ENCODE measurements at regions not wholly inside any gene's neighbourhood (a gene's known extent, or its start where the extent isn't known, plus 50 kb on each side); places are given as distances from the start of the nearest gene placed in this dataset.
A peak's percentile ranks its signal among the peaks of the same experiment; 100 is the strongest.

DNA sequence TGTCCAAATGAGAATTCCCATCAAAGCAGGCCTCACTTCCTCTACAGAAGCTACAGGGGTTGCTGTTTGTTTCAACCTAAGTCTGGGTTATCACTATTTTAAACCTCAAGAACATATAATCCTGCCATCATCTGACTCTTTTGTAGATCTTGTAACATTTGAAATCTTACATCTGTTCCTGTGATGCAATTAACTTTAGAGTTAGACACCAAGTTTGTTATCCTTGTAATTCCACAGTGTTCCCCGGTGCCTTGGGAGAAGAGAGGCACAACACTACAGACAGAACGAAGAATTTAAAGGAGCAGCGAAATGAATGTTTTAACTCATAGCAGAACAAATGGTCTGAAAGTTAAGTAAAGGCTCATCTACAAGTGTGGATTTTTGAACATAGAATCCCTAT is 116.1 kb downstream of the UCHL5 start:
- FAIRE-seq (no peak), DNase-seq (ENCODE audit: insufficient read length, low spot score) (no peak)

DNA sequence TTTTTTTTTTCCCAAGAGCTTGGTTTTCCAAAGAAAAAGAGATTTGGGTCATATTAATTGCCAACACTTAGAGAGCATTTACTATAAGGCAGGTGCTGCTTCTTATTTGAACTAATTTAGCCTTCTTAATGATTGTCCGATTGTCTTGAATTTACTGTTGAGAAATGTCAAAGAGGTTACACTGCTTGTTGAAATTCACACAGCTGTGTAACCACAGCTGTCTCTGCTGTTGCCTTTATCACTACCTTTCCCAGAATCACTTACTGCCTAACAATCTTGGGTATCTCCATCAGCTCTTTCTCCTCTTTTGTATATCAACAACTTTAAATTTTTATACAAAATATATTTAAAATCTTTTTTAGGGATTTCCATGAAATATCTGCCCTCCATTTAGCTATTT is 115.6 kb downstream of the UCHL5 start:
- FAIRE-seq = no peak
- DNase-seq (ENCODE audit: insufficient read length, low spot score) = no peak

DNA sequence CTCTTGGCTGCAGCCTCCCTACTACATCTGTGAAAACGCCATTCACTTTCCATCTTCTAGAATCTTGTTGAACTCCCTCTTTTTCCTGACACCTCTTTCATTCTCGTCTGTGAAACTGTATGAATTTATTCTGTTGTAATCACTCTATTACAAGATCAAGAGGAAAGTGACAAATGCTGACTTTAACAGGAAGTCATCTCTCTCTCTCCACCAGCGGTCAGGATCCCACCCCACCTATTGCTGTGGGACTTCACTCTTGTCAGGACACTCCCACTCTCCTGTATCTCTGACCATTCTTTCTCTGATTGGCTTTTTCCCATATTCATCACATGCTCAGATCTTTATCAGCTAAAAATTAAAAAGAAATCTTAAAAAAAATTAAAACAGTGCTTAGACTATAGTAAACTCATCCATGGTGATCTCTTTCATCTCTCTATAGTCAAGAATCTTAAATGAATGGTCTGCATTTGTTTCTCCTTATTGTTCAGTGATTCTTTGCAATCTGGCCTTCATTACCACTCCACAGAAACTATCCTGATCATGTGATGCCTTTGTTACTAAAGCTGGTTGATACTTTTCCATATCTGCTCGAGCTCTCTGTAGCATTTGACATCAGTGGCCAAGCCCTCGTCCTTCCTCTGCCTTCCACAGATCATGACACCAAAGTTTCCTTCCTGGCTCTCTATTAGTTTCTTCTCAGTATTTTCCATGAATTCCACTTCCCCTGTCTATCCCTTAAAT is 113.6 kb downstream of the UCHL5 start:
- DNase-seq (ENCODE audit: insufficient read length, low spot score) (no peak), FAIRE-seq (no peak)

DNA sequence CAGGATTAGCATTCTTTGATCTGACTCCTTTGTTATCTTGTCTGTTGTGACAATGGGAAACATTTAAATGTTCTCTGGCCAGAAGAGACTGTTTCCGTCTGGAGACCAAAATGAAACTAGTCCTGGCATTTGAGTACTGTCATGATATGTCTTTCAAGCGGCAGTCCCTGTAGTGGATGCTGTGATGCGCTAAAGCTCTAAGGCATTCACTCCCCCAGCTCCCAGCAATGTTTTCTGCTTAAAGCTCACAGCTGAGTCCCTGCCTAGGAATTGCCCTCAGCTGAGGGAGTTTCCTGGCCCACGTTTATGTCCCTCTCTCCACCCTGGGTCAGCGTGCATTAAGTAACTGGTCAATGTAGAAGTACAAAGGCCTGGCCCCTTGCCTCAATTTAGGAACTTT is 109.4 kb downstream of the UCHL5 start:
- no peak for FAIRE-seq
- no peak for DNase-seq (ENCODE audit: insufficient read length, low spot score)

DNA sequence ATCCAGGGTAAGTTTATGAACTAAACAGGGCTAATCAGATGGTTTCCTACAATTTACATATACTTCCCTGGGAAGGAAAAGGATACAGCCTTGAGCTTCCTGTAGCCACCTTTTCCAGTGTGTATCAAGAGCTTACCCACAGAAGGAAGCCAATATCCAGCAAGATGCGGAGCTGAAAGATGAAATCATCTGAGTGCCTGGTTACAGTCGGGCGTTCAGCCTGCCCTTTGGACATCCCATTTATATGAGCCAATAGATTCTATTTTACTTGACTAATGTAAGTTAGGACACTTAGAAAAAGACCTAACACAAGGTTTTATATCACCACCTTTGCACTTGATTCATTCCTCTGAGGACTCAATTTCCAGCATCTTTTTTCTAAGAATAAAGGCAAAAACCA is 108.2 kb downstream of the UCHL5 start:
- no peak for FAIRE-seq
- no peak for DNase-seq (ENCODE audit: insufficient read length, low spot score)

DNA sequence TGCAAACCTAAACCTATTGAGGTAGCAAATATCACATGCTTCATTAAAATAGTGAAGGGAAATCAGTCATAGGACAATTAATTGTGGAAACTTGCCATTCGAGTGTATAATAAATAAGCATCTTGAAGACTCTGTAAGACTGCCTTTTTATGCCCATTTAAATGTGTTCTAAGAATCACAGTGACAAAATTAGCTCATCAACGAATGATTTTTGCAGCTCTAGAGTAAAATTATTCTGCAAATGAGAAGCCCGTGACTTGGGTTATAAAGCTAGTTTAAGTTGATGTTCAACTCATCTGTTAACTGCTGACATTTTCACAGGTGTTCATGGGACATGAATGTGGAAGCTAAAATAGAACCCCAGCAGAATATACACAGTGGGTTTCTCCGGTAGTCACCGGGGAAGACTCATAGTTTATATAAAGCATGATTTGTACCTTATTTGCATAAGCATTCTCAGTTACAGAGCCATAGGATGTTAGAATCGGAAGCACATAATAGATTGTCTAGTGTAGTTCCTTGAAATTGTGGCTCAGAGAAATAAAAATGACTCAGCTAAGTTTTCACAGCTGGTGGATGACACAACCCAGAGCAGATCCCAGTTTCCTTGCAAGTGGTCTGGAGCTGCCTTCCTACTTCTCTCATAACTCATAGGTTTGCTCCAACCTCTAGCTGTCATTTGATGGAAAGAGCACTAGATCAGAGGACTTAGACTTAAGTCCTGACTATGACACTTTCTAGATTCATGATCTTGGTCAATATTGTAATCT is 107.3 kb downstream of the UCHL5 start:
- peak; percentile 44 for DNase-seq (ENCODE audit: insufficient read length, low spot score)
- FAIRE-seq = no peak

DNA sequence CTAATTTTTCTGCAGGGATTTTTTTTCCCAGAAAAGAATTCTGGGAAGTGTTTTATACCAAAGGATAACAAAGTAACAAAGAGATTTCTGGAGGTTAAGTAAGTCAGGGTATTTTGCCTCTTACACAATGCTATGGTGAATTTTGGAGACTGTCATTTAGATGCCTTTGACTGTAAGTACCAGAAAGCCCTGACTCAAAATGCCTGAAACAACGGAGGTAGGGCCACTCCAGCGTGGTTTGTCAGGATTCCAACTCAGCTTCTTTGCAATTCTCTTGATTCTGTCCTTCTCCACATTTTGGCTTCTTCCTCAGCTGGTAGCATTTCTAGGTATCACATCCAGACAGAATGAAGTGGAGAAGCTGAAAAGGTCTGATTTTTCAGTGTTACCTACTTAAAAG is 106.5 kb downstream of the UCHL5 start:
- FAIRE-seq (no peak), DNase-seq (ENCODE audit: insufficient read length, low spot score) (no peak)

DNA sequence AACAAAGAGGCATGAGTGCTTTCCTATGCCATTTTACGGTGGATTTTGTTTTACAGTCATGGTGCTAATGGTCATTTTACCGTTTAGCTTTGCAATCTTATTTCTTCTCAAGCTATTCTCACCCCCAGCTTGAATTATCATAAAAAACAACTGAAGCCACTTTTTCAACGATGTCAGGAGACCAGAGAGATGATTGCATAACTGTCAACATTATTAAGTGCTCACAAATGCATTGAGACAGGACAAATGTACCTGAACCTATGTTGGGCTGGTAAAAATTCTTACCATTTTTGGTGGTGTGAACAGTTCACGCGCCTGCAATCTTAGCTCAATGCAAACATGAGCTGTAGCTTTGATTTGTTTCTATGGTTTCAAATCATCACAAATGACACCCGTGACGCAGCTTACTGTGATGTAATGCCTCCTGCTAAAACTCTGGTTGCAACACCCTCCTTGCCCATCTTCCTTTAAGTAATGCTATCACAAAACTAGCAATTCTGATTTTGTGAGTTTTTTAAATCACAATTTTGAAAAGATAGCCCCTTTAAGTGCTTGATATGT is 104.4 kb downstream of the UCHL5 start:
- no peak for FAIRE-seq
- no peak for DNase-seq (ENCODE audit: insufficient read length, low spot score)

DNA sequence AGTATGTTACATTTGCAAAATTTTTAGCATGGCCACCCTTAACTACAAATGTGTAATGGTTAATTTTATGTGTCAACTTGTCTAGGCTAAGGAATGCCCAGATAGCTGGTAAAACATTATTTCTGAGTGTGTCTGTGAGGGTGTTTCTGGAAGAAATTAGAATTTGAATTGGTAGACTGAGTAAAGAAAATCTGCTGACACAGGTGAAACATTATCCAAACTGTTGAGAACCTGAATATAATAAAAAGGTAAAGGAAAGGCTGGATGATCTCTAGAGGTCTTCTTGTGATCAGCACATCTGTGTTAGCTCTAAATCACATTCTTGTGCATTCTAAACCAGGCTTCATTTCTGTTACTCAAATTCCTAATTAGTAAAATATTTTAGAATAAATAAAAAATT is 100.8 kb downstream of the UCHL5 start:
- no peak for FAIRE-seq
- no peak for DNase-seq (ENCODE audit: insufficient read length, low spot score)

DNA sequence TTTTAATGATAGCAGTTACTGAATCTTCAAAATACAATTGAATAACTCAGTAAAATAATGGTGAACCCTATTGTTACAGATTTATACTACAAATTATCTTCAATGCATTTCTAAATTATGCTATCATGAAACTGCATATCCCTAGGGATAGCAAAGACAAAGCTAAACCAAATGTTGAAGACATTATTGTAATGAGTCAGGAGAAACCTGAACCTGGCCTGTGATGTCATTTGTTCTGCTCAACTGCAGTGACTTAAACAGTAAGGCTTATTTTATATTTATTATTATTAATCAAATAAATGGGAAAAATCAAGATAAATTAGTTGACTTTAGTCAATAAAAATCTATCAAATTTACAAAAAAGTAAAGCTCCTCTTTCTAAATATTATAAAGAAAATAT is 100.3 kb downstream of the UCHL5 start:
- no peak for DNase-seq (ENCODE audit: insufficient read length, low spot score)
- no peak for FAIRE-seq

DNA sequence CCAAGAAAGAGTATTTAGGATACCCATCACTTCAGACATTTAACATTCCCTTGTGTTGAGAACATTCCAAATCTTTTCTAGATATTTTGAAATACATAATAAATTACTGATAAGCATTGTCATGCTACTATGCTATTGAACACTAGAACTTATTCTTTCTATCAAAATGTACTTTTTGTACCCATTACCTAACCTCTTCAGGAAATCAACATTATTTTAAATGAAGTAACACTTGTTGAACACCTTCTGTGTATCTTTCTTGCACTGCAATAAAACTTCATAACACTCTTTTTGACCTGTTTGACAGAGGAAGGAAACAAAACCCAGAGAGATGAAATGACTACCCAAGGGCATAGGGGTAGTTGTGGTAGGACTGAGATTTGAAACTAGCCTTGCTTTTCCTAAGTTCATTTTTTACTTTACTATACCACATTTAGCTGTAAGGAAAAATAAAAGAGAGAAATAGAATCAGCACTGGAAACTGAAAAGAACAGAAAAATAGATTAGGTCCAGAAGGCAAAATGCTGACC is 99.4 kb downstream of the UCHL5 start:
- FAIRE-seq (no peak), DNase-seq (ENCODE audit: insufficient read length, low spot score) (no peak)

All from HTR-8/SVneo (cell line).